ENCODE measurements at regions not wholly inside any gene's neighbourhood (a gene's known extent, or its start where the extent isn't known, plus 50 kb on each side); places are given as distances from the start of the nearest gene placed in this dataset.
A peak's percentile ranks its signal among the peaks of the same experiment; 100 is the strongest.

GRCh38 chr21:40990366-40990765 lies 143.4 kb upstream of the DSCAM start:
- DNase-seq, result no peak

GRCh38 chr21:40997831-40998230 lies 150.9 kb upstream of the DSCAM start:
- DNase-seq, result no peak

GRCh38 chr21:41000838-41001237 lies 153.9 kb upstream of the DSCAM start:
- DNase-seq, result no peak

- no peak for DNase-seq
Measured at GRCh38 chr21:41006636-41007035, 159.7 kb upstream of the DSCAM start.

DNA sequence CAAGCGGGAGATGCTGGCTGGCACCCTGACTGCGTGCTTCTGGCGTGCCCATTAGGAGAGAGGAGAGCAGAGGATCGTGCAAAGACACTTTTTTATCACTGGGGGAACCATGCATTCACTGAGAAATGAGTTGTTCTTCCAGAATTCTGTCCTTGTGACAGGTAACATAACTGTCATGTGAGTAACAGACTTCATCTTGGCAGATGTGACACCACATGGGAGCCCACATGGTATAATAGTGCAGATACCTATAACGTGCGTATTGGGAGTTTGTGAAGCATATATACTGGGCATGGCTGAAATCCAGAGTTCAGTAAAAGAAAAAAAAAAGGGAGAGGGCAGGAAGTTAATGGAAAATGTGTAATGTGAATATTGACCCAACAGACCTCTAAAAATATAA lies 159.6 kb upstream of the BACE2 start:
- no peak for DNase-seq

- no peak for DNase-seq
Measured at GRCh38 chr21:41008974-41009373, 159.0 kb upstream of the BACE2 start.

- DNase-seq, result peak; percentile 43
Measured at GRCh38 chr21:41009398-41010100, 158.4 kb upstream of the BACE2 start.

DNA sequence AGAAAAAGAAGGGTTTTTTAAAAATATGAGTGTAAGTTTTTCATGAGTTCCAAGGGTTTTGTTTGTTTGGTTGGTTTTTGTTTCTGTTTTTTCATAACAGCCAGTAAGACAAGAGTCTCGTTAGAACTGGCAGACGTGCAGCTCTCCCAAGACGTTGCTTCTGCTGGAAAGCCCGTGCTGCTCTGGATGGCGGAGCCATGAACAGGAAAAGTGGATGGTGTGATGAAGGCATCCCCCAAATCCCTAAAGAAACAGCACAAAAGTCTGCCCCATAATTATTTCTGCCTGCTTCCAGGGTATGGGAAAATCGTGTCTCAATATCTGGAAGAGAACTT lies 157.9 kb upstream of the BACE2 start:
- DNase-seq, result peak; percentile 8

DNA sequence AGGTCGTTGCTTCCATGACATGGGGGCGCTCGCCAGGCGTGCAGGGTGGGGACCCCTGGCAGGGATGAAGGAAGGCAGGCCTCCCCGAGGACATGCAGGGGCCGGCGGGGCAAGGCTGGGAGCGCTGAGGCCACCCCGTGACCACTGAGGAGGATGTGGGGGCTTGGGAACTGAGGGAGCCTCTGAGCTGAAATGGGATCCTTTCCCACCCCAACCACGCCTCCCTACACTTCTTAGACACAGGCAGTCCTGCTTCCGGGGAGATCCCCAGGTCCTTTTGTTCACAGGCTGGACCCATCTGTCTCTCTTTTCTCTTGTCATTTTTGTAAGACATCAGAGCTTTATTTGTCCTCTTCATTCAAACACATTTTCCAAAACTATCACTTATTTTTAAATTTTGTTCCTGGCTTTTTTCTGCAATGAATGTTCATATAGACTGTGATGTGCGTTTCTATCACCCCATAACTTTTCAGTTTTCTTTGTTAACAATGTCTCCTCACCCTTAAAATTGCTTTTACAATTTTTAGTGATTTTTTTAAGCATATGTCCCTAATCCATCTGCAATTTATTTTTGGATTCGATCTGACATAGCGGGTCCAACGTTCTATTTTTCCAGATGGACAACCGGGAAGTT lies 156.7 kb upstream of the BACE2 start:
- DNase-seq, result no peak

DNA sequence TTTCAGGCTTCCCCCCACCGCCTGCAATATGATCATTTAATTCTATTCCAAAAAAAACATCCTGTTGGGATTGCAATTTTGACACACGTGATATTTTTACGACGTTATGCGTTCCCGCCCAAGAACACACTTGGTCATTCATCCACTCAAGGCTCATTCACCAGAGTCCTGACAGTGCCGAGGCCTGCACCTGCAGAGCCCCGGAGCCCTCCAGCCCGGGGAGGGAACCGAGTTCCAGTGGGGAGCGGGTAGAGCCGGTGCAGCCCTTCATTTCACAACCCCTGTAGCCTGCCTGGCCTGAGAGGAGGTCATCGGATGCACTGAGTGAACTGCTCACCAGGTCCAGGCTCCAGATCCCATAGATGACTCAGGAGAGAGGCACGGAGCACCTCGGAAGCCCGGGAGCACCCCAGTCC lies 156.0 kb upstream of the BACE2 start:
- DNase-seq, result no peak

GRCh38 chr21:41012425-41012824 lies 155.5 kb upstream of the BACE2 start:
- DNase-seq, result no peak

DNA sequence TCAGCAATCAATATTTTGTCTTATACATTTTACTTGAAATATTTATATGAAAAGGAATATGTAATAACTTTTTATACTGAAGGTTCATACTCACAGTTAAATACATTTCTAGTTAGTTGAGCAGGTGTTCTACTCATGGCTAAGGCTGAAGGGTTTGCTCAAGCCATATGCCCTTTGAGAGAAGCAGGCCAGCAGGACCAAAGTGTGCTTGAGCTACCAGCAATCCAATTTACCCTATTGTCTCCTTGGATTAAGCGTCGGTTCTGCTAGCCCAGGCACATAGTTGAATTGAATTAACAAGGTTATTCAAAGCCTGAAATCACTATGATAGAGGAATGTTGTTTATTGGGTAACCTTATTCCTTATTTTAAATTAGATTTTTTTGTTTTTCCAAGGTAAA lies 151.5 kb upstream of the BACE2 start:
- DNase-seq, result no peak

DNA sequence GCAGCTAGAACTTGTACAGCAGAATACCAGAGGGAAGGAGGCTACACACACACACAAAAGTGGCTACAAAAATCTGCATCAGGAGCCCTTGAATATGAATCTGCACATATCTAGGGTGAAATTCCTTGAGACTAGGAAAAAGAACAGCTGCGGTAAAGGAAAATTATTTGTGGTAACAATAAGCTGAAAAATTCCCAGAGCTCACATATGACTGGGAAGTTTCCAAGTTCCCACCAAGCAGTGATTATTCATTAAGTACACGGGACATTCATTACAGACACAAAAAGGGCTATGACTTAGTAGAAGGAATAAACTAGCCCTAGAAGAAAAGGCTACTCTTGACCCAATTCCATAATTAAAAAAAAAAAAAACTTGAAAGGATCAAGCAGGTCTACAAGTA lies 149.5 kb upstream of the BACE2 start:
- no peak for DNase-seq

GRCh38 chr21:41023936-41024335 lies 144.0 kb upstream of the BACE2 start:
- no peak for DNase-seq

DNA sequence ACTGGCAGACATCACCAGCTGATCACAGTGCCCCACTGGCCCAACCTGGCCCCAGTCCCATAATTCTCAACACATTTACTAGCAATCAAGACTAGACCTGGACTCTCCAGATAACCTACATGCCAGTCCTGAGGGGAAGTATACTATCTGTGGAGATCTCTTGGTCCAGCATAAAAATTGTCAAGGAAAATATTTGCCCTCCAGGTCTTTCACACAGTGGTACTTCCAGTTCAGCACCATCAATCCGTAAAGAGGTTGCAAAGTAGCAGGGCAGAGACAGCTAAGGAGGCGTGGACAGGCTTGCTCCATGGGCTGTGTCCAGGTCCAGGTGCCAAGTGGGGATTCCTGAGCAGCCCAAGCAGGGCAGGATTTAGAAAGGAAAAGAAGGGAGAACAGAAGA lies 143.6 kb upstream of the BACE2 start:
- no peak for DNase-seq

GRCh38 chr21:41024746-41025254 lies 143.2 kb upstream of the BACE2 start:
- DNase-seq, result peak; percentile 33

- no peak for DNase-seq
Measured at GRCh38 chr21:41029571-41029970, 138.4 kb upstream of the BACE2 start.

DNA sequence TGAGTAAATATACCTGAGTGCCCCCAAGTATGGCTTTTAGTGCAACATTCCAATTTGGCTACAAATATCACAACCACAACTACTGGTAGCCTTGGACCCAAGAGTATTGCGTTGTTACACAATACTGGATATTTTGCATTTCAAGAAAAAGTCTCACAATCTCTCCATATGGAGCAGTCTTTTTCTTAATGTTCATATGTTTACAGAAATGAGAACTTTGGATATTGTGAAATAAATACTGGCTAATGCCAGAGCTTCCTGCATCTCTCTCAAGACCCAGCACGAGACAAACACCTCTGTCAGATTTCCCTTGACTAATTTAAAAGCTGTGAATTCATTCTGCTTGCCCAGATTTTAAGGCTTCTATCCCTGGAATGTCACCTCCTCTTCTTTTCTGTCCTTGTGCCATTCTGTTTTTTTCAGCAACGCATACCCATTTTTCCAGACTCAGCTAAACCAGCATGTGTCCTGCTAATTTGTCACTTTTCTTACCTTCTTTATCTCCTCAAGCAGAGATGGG lies 136.2 kb upstream of the BACE2 start:
- no peak for DNase-seq

GRCh38 chr21:41032541-41032940 lies 135.4 kb upstream of the BACE2 start:
- DNase-seq, result no peak

- no peak for DNase-seq
Measured at GRCh38 chr21:41037212-41037611, 130.7 kb upstream of the BACE2 start.

DNA sequence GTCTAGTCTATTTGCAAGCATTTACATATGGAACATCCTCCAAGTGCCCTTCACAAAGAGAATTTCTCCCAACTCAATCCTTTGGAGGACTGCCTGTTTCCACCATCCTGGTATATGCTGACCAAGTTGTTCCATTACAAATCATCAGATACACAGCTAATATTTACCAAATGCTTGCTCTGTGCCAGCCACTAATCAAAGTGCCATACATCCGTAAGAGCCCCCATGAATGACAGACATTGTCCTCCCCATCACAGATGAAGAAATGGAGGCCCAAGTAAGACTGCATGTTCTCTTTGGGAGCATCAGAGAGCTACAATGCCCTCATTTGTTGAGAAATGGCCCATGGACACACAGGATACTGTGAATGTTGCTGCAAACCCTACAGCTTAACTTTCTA lies 130.0 kb upstream of the BACE2 start:
- DNase-seq, result no peak

DNA sequence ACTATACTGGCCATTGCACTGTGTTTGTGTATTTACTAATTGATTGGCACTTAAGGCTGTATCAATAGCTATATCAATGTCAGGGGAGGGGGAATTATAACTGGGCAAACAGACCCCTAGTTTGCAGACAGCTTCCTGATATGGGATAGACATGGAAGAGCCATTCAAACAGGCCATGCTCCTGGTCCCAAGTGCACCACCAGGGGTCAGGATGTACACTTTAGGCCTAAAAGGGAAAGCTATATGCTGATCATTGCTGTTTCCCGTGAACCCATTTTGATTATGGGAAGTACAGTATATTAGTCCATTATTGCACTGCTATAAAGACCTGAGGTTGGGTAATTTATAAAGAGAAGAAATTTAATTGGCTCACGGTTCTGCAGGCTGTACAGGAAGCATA lies 124.9 kb upstream of the BACE2 start:
- no peak for DNase-seq

DNA sequence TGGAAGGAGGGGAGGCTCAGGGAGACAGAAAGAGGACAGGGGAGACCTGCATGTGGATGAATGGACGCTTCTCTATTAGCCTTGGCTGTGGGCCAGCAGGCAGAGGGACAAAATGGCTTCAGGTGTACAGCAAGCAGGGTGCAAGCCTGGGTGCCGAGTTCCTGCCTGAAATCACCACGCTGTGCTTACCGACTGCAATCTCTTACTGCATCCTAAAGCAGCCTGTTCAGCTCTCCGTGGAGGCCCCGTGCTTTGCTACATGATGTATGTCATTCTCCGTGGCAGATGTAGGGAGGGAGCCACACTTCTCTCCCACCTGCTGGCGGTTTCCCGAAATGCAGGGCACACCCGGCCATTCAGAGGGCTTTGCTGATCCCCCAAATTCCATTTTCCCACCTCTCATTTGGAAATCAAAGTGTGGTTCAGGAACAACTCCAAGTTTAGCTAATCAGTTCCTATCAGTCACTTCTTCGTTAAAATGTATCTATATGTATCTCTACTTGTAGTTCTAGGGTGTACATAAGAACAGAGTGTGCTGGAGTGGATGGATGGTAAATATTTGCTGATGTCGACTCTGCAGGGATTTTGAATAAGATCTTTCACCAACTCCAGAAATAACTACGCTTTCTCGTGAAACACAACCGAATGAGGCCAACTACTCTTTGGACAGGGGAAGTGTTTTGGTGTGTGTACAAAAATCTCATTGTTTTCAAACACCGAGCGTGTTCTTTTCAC lies 122.3 kb upstream of the BACE2 start:
- peak; percentile 64 for DNase-seq

GRCh38 chr21:41048145-41048544 lies 119.8 kb upstream of the BACE2 start:
- no peak for DNase-seq

Data from NCI-H2171 (cell line).